Naive thymus-derived CD4-positive, alpha-beta T cell (primary cell): ENCODE measurements at regions not wholly inside any gene's neighbourhood (a gene's known extent, or its start where the extent isn't known, plus 50 kb on each side); places are given as distances from the start of the nearest gene placed in this dataset.

Experiments
- ATAC-seq: fragments of 150-1000 bp; cut with Tn5 transposase; 2 replicates; pipeline ENCODE4 v1.10.0; 2021; ENCODE audit warnings: mild to moderate bottlenecking, moderate library complexity
- CTCF ChIA-PET: fragments of 350-600 bp; sonication (Branson Sonifier 250); formaldehyde crosslinking; loops from one replicate; lab custom pipeline; 2021; ENCODE audit warnings: antibody characterized with exemption; lab: Charles Lee
- POLR2A ChIA-PET: fragments of 350-600 bp; sonication (Branson Sonifier 250); formaldehyde crosslinking; loops from one replicate; lab custom pipeline; 2021; ENCODE audit warnings: antibody characterized with exemption, inconsistent platforms; lab: Charles Lee
- DNase-seq, 9 donors: peaks; one replicate each; pipeline versions ENCODE4 v3.0.0 to v3.0.0-alpha.2; 2020 to 2022; ENCODE audit warnings: mixed read lengths in 1 of 9
- H3K27ac ChIP-seq: one replicate; pipeline ENCODE4 v1.7.0; 2013; ENCODE audit warnings: mild to moderate bottlenecking, low read depth, low read length, moderate library complexity
- H3K27me3 ChIP-seq, 2 donors: one replicate each; pipeline ENCODE4 v1.7.0; 2013; ENCODE audit warnings: low read length in 2 of 2, mild to moderate bottlenecking in 2 of 2, moderate library complexity in 2 of 2; ENCODE audit not compliant: control insufficient read depth in 2 of 2, insufficient read depth in 2 of 2
- H3K36me3 ChIP-seq, 3 experiments: 1 replicate in 2 of 3; 2 replicates in 1 of 3; pipeline ENCODE4 v1.7.0; 2013; ENCODE audit warnings: low read length in 3 of 3, mild to moderate bottlenecking in 3 of 3, moderate library complexity in 1 of 3; ENCODE audit not compliant: insufficient read depth in 3 of 3, control insufficient read depth in 2 of 3
- H3K4me1 ChIP-seq, 2 donors: one replicate each; pipeline ENCODE4 v1.7.0; 2013; ENCODE audit warnings: low read length in 2 of 2, mild to moderate bottlenecking in 2 of 2, moderate library complexity in 1 of 2; ENCODE audit not compliant: control insufficient read depth in 2 of 2, insufficient read depth in 2 of 2
- H3K4me3 ChIP-seq: 2 replicates; pipeline ENCODE4 v1.7.0; 2013; ENCODE audit warnings: mild to moderate bottlenecking, low read length
- H3K9me3 ChIP-seq, 3 experiments: 1 replicate in 2 of 3; 2 replicates in 1 of 3; pipeline ENCODE4 v1.7.0; 2013; ENCODE audit warnings: low read length in 3 of 3; ENCODE audit not compliant: control insufficient read depth in 2 of 3
- H3K27ac Mint-ChIP-seq, 9 donors: one replicate each; pipeline ENCODE4 v1.8.0; 2020 to 2022; ENCODE audit warnings: mixed read lengths in 9 of 9, mild to moderate bottlenecking in 8 of 9, moderate library complexity in 5 of 9, inconsistent platforms in 2 of 9
- H3K27me3 Mint-ChIP-seq, 5 donors: one replicate each; pipeline ENCODE4 v1.8.0; 2021 to 2022; ENCODE audit warnings: mixed read lengths in 5 of 5, mild to moderate bottlenecking in 1 of 5
- H3K36me3 Mint-ChIP-seq, 5 donors: one replicate each; pipeline ENCODE4 v1.8.0; 2020 to 2022; ENCODE audit warnings: mixed read lengths in 5 of 5, mild to moderate bottlenecking in 3 of 5, inconsistent platforms in 1 of 5
- H3K4me1 Mint-ChIP-seq, 7 donors: one replicate each; pipeline ENCODE4 v1.8.0; 2020 to 2022; ENCODE audit warnings: mixed read lengths in 7 of 7, mild to moderate bottlenecking in 3 of 7, inconsistent platforms in 1 of 7
- H3K4me3 Mint-ChIP-seq, 10 donors: one replicate each; pipeline ENCODE4 v1.8.0; 2020 to 2022; ENCODE audit warnings: mild to moderate bottlenecking in 10 of 10, mixed read lengths in 10 of 10, moderate library complexity in 6 of 10, inconsistent platforms in 2 of 10
- H3K9me3 Mint-ChIP-seq, 11 donors: one replicate each; pipeline ENCODE4 v1.8.0; 2020 to 2022; ENCODE audit warnings: mixed read lengths in 11 of 11, mild to moderate bottlenecking in 4 of 11, inconsistent platforms in 1 of 11, moderate library complexity in 1 of 11
- intact Hi-C, 2 donors: fragments of 100-400 bp; cut with micrococcal nuclease; formaldehyde crosslinking; loops; one replicate each; pipeline ENCODE4 v1.15.1; 2023

GRCh38 chr18:57202881-57203280 lies 56.0 kb downstream of the BOD1L2 start:
- no peak overlapping the region for H3K4me3 ChIP-seq
- peaks cover 0 to 3% (median 0%) of the 10 kb centered on the region in 11 donors for H3K9me3 Mint-ChIP-seq
- CTCF ChIA-PET: no interaction called here
- no peaks in the 10 kb centered on the region for H3K36me3 ChIP-seq
- DNase-seq (no peak), ATAC-seq (no peak)
- H3K4me1 Mint-ChIP-seq: peaks cover 0 to 4% (median 0%) of the 10 kb centered on the region in 7 donors
- intact Hi-C loops: no loop called here
- no peaks in the 10 kb centered on the region for H3K4me1 ChIP-seq
- H3K27ac ChIP-seq: no peak overlapping the region
- peaks cover 3 to 37% (median 31%) of the 10 kb centered on the region in 5 donors for H3K27me3 Mint-ChIP-seq
- POLR2A ChIA-PET: no interaction called here
- H3K36me3 Mint-ChIP-seq: no peaks in the 10 kb centered on the region
- no peaks in the 10 kb centered on the region for H3K9me3 ChIP-seq
- H3K4me3 Mint-ChIP-seq: no peak overlapping the region
- H3K27me3 ChIP-seq: no peaks in the 10 kb centered on the region
- H3K27ac Mint-ChIP-seq: no peak overlapping the region

- H3K4me3 ChIP-seq: no peak overlapping the region
- no peak overlapping the region for H3K27ac ChIP-seq
- ChIA-PET POLR2A (no interaction called here), CTCF (no interaction called here)
- intact Hi-C loops: no loop called here
- H3K4me1 ChIP-seq: no peaks in the 10 kb centered on the region
- H3K9me3 ChIP-seq: no peaks in the 10 kb centered on the region
- H3K4me3 Mint-ChIP-seq: no peak overlapping the region
- DNase-seq: no peak
- peaks cover 0 to 4% (median 0%) of the 10 kb centered on the region in 11 donors for H3K9me3 Mint-ChIP-seq
- H3K27me3 ChIP-seq: no peaks in the 10 kb centered on the region
- H3K36me3 ChIP-seq: no peaks in the 10 kb centered on the region
- no peak overlapping the region for H3K27ac Mint-ChIP-seq
- peaks cover 7 to 15% (median 9%) of the 10 kb centered on the region in 7 donors for H3K4me1 Mint-ChIP-seq
- no peak for ATAC-seq
- H3K36me3 Mint-ChIP-seq: no peaks in the 10 kb centered on the region
- peaks cover 13 to 42% (median 30%) of the 10 kb centered on the region in 5 donors for H3K27me3 Mint-ChIP-seq
These were observed 58.8 kb downstream of the BOD1L2 start for GRCh38 chr18:57205641-57206040.

- intact Hi-C loops: no loop called here
- H3K4me3 ChIP-seq: no peak overlapping the region
- no peaks in the 10 kb centered on the region for H3K27me3 ChIP-seq
- no peaks in the 10 kb centered on the region for H3K9me3 ChIP-seq
- H3K36me3 ChIP-seq: no peaks in the 10 kb centered on the region
- H3K4me1 ChIP-seq: no peaks in the 10 kb centered on the region
- ChIA-PET CTCF (no interaction called here), POLR2A (no interaction called here)
- no peak for DNase-seq
- Mint-ChIP-seq H3K27me3 (peaks cover 17 to 53% (median 32%) of the 10 kb centered on the region in 5 donors), H3K27ac (no peak overlapping the region), H3K36me3 (no peaks in the 10 kb centered on the region), H3K4me3 (no peak overlapping the region), H3K9me3 (peaks cover 0 to 4% (median 0%) of the 10 kb centered on the region in 11 donors), H3K4me1 (peaks cover 7 to 15% (median 9%) of the 10 kb centered on the region in 7 donors)
- no peak overlapping the region for H3K27ac ChIP-seq
- no peak for ATAC-seq
These were observed 60.4 kb downstream of the BOD1L2 start for GRCh38 chr18:57207124-57207916.

GRCh38 chr18:57208047-57208446 lies 61.2 kb downstream of the BOD1L2 start:
- ChIA-PET CTCF (no interaction called here), POLR2A (no interaction called here)
- no peaks in the 10 kb centered on the region for H3K36me3 ChIP-seq
- Mint-ChIP-seq H3K4me3 (no peak overlapping the region), H3K27me3 (peaks cover 19 to 60% (median 31%) of the 10 kb centered on the region in 5 donors), H3K4me1 (peaks cover 7 to 15% (median 9%) of the 10 kb centered on the region in 7 donors), H3K36me3 (no peaks in the 10 kb centered on the region), H3K9me3 (peaks cover 0 to 4% (median 0%) of the 10 kb centered on the region in 11 donors), H3K27ac (no peak overlapping the region)
- intact Hi-C loops: no loop called here
- H3K27ac ChIP-seq: no peak overlapping the region
- DNase-seq: no peak
- no peak for ATAC-seq
- H3K9me3 ChIP-seq: no peaks in the 10 kb centered on the region
- no peak overlapping the region for H3K4me3 ChIP-seq
- no peaks in the 10 kb centered on the region for H3K4me1 ChIP-seq
- no peaks in the 10 kb centered on the region for H3K27me3 ChIP-seq

GRCh38 chr18:57209713-57210106 lies 62.8 kb downstream of the BOD1L2 start:
- Histone ChIP-seq H3K9me3 (no peaks in the 10 kb centered on the region), H3K36me3 (no peaks in the 10 kb centered on the region), H3K27me3 (no peaks in the 10 kb centered on the region), H3K4me3 (no peak overlapping the region), H3K4me1 (no peaks in the 10 kb centered on the region), H3K27ac (no peak overlapping the region)
- no peak for ATAC-seq
- DNase-seq: no peak
- no peaks in the 10 kb centered on the region for H3K36me3 Mint-ChIP-seq
- intact Hi-C loops: no loop called here
- ChIA-PET CTCF (no interaction called here), POLR2A (no interaction called here)
- H3K4me1 Mint-ChIP-seq: peaks cover 7 to 15% (median 9%) of the 10 kb centered on the region in 7 donors
- H3K9me3 Mint-ChIP-seq: peaks cover 0 to 4% (median 0%) of the 10 kb centered on the region in 11 donors
- peak overlapping the region; percentile 6 to 65 (median 56) for H3K4me3 Mint-ChIP-seq
- no peak overlapping the region for H3K27ac Mint-ChIP-seq
- H3K27me3 Mint-ChIP-seq: peaks cover 17 to 61% (median 31%) of the 10 kb centered on the region in 5 donors

GRCh38 chr18:57210107-57210715 lies 63.3 kb downstream of the BOD1L2 start:
- CTCF ChIA-PET: no interaction called here

More at GRCh38 chr18:57210107-57210715, 63.3 kb downstream of the BOD1L2 start:
- ATAC-seq: no peak
- H3K9me3 Mint-ChIP-seq: peaks cover 0 to 4% (median 0%) of the 10 kb centered on the region in 11 donors
- H3K27ac Mint-ChIP-seq: no peak overlapping the region
- H3K27me3 Mint-ChIP-seq: peaks cover 17 to 61% (median 30%) of the 10 kb centered on the region in 5 donors
- peaks cover 7 to 15% (median 9%) of the 10 kb centered on the region in 7 donors for H3K4me1 Mint-ChIP-seq
- no peaks in the 10 kb centered on the region for H3K27me3 ChIP-seq
- POLR2A ChIA-PET: no interaction called here
- no peak overlapping the region for H3K4me3 ChIP-seq
- intact Hi-C loops: no loop called here
- H3K27ac ChIP-seq: no peak overlapping the region
- H3K9me3 ChIP-seq: no peaks in the 10 kb centered on the region
- H3K4me1 ChIP-seq: no peaks in the 10 kb centered on the region
- peak overlapping the region in 8 of 10 donors; percentile 29 to 65 (median 58) for H3K4me3 Mint-ChIP-seq
- no peaks in the 10 kb centered on the region for H3K36me3 ChIP-seq
- DNase-seq: no peak
- H3K36me3 Mint-ChIP-seq: no peaks in the 10 kb centered on the region
